Esophagus squamous epithelium (tissue), 4 donors: ENCODE measurements at regions not wholly inside any gene's neighbourhood (a gene's known extent, or its start where the extent isn't known, plus 50 kb on each side); places are given as distances from the start of the nearest gene placed in this dataset.

Source experiments
- POLR2A ChIP-seq, 4 donors: fragments of 450-650 bp; IDR thresholded peaks; one replicate each; pipeline ENCODE4 v1.6.1; 2017; ENCODE audit warnings: antibody characterized with exemption in 4 of 4, mild to moderate bottlenecking in 4 of 4, moderate library complexity in 3 of 4
- TF ChIP-seq, protein P1 (sequence below), 6 experiments: fragments of 450-650 bp in 4 of 6; fragments of 200-600 bp in 2 of 6; sonication (generic) in 2 of 6; IDR thresholded peaks; one replicate each; pipeline ENCODE4 v1.5.1; 2016 to 2019; ENCODE audit warnings: antibody characterized with exemption in 6 of 6, mild to moderate bottlenecking in 4 of 6, moderate library complexity in 4 of 6

DNA sequence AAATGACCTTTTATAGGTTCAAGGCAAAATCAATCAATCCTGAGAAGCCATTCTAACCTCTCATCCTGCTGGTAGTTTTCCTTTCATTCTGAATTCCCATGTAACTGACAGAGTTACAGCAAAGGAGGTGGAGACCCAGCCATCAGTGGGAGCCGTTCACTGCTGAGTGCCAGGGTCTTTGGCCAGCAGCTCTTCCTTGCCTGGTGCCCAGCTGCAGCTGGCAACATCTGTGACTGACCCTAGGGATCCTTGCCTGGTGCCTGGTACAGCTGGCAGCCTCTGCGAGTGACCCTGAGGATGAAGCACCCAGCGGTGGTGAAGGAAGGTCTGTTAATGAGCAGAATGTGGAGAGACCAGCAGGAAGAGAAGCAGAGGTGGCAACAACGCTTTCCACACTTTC is 314.6 kb downstream of the THBS2 start:
- TF ChIP-seq, protein P1, sequence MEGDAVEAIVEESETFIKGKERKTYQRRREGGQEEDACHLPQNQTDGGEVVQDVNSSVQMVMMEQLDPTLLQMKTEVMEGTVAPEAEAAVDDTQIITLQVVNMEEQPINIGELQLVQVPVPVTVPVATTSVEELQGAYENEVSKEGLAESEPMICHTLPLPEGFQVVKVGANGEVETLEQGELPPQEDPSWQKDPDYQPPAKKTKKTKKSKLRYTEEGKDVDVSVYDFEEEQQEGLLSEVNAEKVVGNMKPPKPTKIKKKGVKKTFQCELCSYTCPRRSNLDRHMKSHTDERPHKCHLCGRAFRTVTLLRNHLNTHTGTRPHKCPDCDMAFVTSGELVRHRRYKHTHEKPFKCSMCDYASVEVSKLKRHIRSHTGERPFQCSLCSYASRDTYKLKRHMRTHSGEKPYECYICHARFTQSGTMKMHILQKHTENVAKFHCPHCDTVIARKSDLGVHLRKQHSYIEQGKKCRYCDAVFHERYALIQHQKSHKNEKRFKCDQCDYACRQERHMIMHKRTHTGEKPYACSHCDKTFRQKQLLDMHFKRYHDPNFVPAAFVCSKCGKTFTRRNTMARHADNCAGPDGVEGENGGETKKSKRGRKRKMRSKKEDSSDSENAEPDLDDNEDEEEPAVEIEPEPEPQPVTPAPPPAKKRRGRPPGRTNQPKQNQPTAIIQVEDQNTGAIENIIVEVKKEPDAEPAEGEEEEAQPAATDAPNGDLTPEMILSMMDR (IDR thresholded peaks at IDR 0.05) = no peak
- TF ChIP-seq POLR2A (IDR thresholded peaks at IDR 0.05) = no peak
